Tibial nerve (tissue), 4 donors: ENCODE measurements at regions not wholly inside any gene's neighbourhood (a gene's known extent, or its start where the extent isn't known, plus 50 kb on each side); places are given as distances from the start of the nearest gene placed in this dataset.

Source experiments
- EP300 ChIP-seq, 2 donors: sonication (generic); formaldehyde crosslinking; IDR thresholded peaks; one replicate each; pipeline ENCODE4 v1.6.1; 2017; ENCODE audit warnings: antibody characterized with exemption in 2 of 2, mild to moderate bottlenecking in 1 of 2
- POLR2A ChIP-seq, 2 donors: fragments of 450-650 bp; IDR thresholded peaks; one replicate each; pipeline ENCODE4 v1.6.1; 2017; ENCODE audit warnings: antibody characterized with exemption in 2 of 2, mild to moderate bottlenecking in 2 of 2, moderate library complexity in 2 of 2
- TF ChIP-seq, protein P1 (sequence below), 5 experiments: fragments of 200-600 bp in 3 of 5; fragments of 450-650 bp in 2 of 5; sonication (generic) in 3 of 5; IDR thresholded peaks; one replicate each; pipeline ENCODE4 v1.5.1; 2016 to 2019; ENCODE audit warnings: antibody characterized with exemption in 5 of 5, mild to moderate bottlenecking in 3 of 5, moderate library complexity in 2 of 5

DNA sequence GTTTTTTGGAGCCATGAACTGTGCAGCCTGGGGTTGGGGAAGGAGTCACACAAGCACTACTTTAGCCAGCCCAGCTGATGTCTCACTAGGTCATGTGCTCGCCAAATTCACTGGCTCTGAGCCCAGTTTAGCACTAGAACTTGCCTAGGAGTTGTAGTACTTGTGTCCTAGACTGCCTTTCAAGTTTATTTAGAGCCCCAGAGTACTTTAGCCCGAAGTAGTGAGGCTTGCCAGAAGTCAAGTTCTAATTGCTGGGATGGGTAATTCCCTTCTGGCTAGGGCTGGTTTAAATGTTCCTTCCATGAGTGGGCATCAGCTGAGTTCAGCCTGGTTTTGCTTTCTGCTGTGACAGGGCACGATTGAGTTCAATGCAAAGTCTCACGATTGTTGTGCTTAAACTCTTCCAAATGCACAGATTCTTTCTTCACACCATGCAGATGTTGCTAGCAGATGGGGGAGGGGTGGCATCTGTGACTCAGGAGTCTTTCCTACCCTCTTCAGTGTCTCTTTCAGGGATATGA lies 228.2 kb upstream of the ZPLD1 start:
- TF ChIP-seq, protein P1, sequence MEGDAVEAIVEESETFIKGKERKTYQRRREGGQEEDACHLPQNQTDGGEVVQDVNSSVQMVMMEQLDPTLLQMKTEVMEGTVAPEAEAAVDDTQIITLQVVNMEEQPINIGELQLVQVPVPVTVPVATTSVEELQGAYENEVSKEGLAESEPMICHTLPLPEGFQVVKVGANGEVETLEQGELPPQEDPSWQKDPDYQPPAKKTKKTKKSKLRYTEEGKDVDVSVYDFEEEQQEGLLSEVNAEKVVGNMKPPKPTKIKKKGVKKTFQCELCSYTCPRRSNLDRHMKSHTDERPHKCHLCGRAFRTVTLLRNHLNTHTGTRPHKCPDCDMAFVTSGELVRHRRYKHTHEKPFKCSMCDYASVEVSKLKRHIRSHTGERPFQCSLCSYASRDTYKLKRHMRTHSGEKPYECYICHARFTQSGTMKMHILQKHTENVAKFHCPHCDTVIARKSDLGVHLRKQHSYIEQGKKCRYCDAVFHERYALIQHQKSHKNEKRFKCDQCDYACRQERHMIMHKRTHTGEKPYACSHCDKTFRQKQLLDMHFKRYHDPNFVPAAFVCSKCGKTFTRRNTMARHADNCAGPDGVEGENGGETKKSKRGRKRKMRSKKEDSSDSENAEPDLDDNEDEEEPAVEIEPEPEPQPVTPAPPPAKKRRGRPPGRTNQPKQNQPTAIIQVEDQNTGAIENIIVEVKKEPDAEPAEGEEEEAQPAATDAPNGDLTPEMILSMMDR (IDR thresholded peaks at IDR 0.05), result no peak
- TF ChIP-seq POLR2A (IDR thresholded peaks at IDR 0.05), result no peak
- peak in 1 of 2 donors; percentile 58 for TF ChIP-seq EP300 (IDR thresholded peaks at IDR 0.05)
